GM19452 (cell line): ENCODE measurements at regions not wholly inside any gene's neighbourhood (a gene's known extent, or its start where the extent isn't known, plus 50 kb on each side); places are given as distances from the start of the nearest gene placed in this dataset.
"Not testable (repeated sequence)": the region's sequence is repeated elsewhere in the genome, so short reads cannot be mapped to it uniquely, and the experiment has no call there.

Source experiments
- ATAC-seq: cut with Tn5 transposase; IDR thresholded peaks from one replicate; pipeline ENCODE4 v1.9.1; 2021; ENCODE audit not compliant: unreplicated experiment

- ATAC-seq, result no peak
Observed at GRCh38 chr10:57053530-57053929, 692.5 kb upstream of the ZWINT start.

- no peak for ATAC-seq
Observed at GRCh38 chr10:57049096-57049495, 688.0 kb upstream of the ZWINT start.

GRCh38 chr10:57038531-57038930 is 677.5 kb upstream of the ZWINT start:
- no peak for ATAC-seq

GRCh38 chr10:57035310-57035709 is 674.3 kb upstream of the ZWINT start:
- ATAC-seq, result no peak

- ATAC-seq, result not testable (repeated sequence)
Observed at GRCh38 chr10:57032301-57032700, 671.2 kb upstream of the ZWINT start.

- ATAC-seq, result no peak
Observed at GRCh38 chr10:57031346-57031745, 670.3 kb upstream of the ZWINT start.

GRCh38 chr10:57026307-57026706 is 665.2 kb upstream of the ZWINT start:
- no peak for ATAC-seq

GRCh38 chr10:57023626-57024025 is 662.6 kb upstream of the ZWINT start:
- ATAC-seq, result no peak

- no peak for ATAC-seq
Observed at GRCh38 chr10:57018452-57018851, 657.4 kb upstream of the ZWINT start.

GRCh38 chr10:57017356-57018037 is 656.4 kb upstream of the ZWINT start:
- ATAC-seq, result no peak

- ATAC-seq, result no peak
Observed at GRCh38 chr10:57015595-57016318, 654.7 kb upstream of the ZWINT start.

- no peak for ATAC-seq
Observed at GRCh38 chr10:57015187-57015586, 654.1 kb upstream of the ZWINT start.

- ATAC-seq, result no peak
Observed at GRCh38 chr10:57014758-57015157, 653.7 kb upstream of the ZWINT start.

GRCh38 chr10:57008189-57008588 is 647.1 kb upstream of the ZWINT start:
- ATAC-seq, result no peak

- ATAC-seq, result no peak
Observed at GRCh38 chr10:56991591-56992069, 630.6 kb upstream of the ZWINT start.

- no peak for ATAC-seq
Observed at GRCh38 chr10:56975513-56975912, 614.5 kb upstream of the ZWINT start.

GRCh38 chr10:56973766-56974165 is 612.7 kb upstream of the ZWINT start:
- ATAC-seq, result no peak

- ATAC-seq, result no peak
Observed at GRCh38 chr10:56943221-56943755, 582.2 kb upstream of the ZWINT start.

- no peak for ATAC-seq
Observed at GRCh38 chr10:56934515-56934914, 573.5 kb upstream of the ZWINT start.

GRCh38 chr10:56928714-56929113 is 567.7 kb upstream of the ZWINT start:
- ATAC-seq, result no peak

- no peak for ATAC-seq
Observed at GRCh38 chr10:56927701-56928100, 566.6 kb upstream of the ZWINT start.

GRCh38 chr10:56920601-56921261 is 559.7 kb upstream of the ZWINT start:
- no peak for ATAC-seq
